Glutamatergic neuron (in vitro differentiated cells): ENCODE measurements at regions not wholly inside any gene's neighbourhood (a gene's known extent, or its start where the extent isn't known, plus 50 kb on each side); places are given as distances from the start of the nearest gene placed in this dataset.

Experiments
- DNase-seq: peaks from one replicate; pipeline ENCODE4 v3.0.0; 2022
- H3K27ac Mint-ChIP-seq: one replicate; pipeline ENCODE4 v1.8.0; 2020; ENCODE audit warnings: mild to moderate bottlenecking, mixed read lengths, inconsistent platforms; ENCODE audit not compliant: unreplicated experiment
- H3K27me3 Mint-ChIP-seq: one replicate; pipeline ENCODE4 v1.8.0; 2020; ENCODE audit warnings: mild to moderate bottlenecking, moderate library complexity, mixed read lengths, inconsistent platforms; ENCODE audit not compliant: unreplicated experiment
- H3K36me3 Mint-ChIP-seq: one replicate; pipeline ENCODE4 v1.8.0; 2020; ENCODE audit warnings: mild to moderate bottlenecking, mixed read lengths, inconsistent platforms; ENCODE audit not compliant: unreplicated experiment
- H3K4me1 Mint-ChIP-seq: one replicate; pipeline ENCODE4 v1.8.0; 2020; ENCODE audit warnings: mild to moderate bottlenecking, low read depth, mixed read lengths, inconsistent platforms; ENCODE audit not compliant: unreplicated experiment
- H3K4me3 Mint-ChIP-seq: one replicate; pipeline ENCODE4 v1.8.0; 2020; ENCODE audit warnings: mild to moderate bottlenecking, mixed read lengths, inconsistent platforms; ENCODE audit not compliant: unreplicated experiment
- H3K9me3 Mint-ChIP-seq: one replicate; pipeline ENCODE4 v1.8.0; 2020; ENCODE audit warnings: mild to moderate bottlenecking, moderate library complexity, mixed read lengths, inconsistent platforms; ENCODE audit not compliant: unreplicated experiment
- CTCF ChIP-seq: fragments of 200-600 bp; sonication (generic); IDR thresholded peaks from one replicate; pipeline ENCODE4 v1.5.0; 2021; ENCODE audit not compliant: partially characterized antibody, unreplicated experiment

GRCh38 chrX:13149702-13150350 is 105.4 kb upstream of the FAM9C start:
- no peak overlapping the region for H3K27ac Mint-ChIP-seq
- no peak for DNase-seq
- peaks cover 3% of the 10 kb centered on the region for H3K27me3 Mint-ChIP-seq
- no peak overlapping the region for H3K4me3 Mint-ChIP-seq
- peaks cover 3% of the 10 kb centered on the region for H3K9me3 Mint-ChIP-seq
- no peak for TF ChIP-seq CTCF
- peaks cover 12% of the 10 kb centered on the region for H3K36me3 Mint-ChIP-seq
- H3K4me1 Mint-ChIP-seq: no peaks in the 10 kb centered on the region

- Mint-ChIP-seq H3K4me3 (no peak overlapping the region), H3K27me3 (no peaks in the 10 kb centered on the region)
Observed at GRCh38 chrX:13147733-13148132, 103.3 kb upstream of the FAM9C start.

GRCh38 chrX:13147147-13147546 is 102.7 kb upstream of the FAM9C start:
- H3K36me3 Mint-ChIP-seq: peaks cover 7% of the 10 kb centered on the region
- TF ChIP-seq CTCF: no peak
- DNase-seq: no peak
- no peak overlapping the region for H3K4me3 Mint-ChIP-seq
- H3K27ac Mint-ChIP-seq: no peak overlapping the region
- H3K4me1 Mint-ChIP-seq: no peaks in the 10 kb centered on the region
- H3K27me3 Mint-ChIP-seq: no peaks in the 10 kb centered on the region
- no peaks in the 10 kb centered on the region for H3K9me3 Mint-ChIP-seq

More at GRCh38 chrX:13147733-13148132, 103.3 kb upstream of the FAM9C start:
- no peaks in the 10 kb centered on the region for H3K9me3 Mint-ChIP-seq
- no peak overlapping the region for H3K27ac Mint-ChIP-seq
- DNase-seq: no peak
- no peaks in the 10 kb centered on the region for H3K4me1 Mint-ChIP-seq
- TF ChIP-seq CTCF: no peak
- peaks cover 7% of the 10 kb centered on the region for H3K36me3 Mint-ChIP-seq

GRCh38 chrX:13144927-13145655 is 100.7 kb upstream of the FAM9C start:
- Mint-ChIP-seq H3K4me3 (no peak overlapping the region), H3K36me3 (peaks cover 7% of the 10 kb centered on the region), H3K9me3 (peaks cover 1% of the 10 kb centered on the region), H3K27me3 (no peaks in the 10 kb centered on the region), H3K27ac (no peak overlapping the region), H3K4me1 (no peaks in the 10 kb centered on the region)
- TF ChIP-seq CTCF: no peak
- no peak for DNase-seq

- Mint-ChIP-seq H3K4me3 (no peak overlapping the region), H3K27me3 (no peaks in the 10 kb centered on the region), H3K4me1 (no peaks in the 10 kb centered on the region), H3K27ac (no peak overlapping the region), H3K36me3 (peaks cover 7% of the 10 kb centered on the region), H3K9me3 (peaks cover 1% of the 10 kb centered on the region)
- no peak for TF ChIP-seq CTCF
- no peak for DNase-seq
Observed at GRCh38 chrX:13142891-13143290, 98.5 kb upstream of the FAM9C start.
